ENCODE measurements at regions not wholly inside any gene's neighbourhood (a gene's known extent, or its start where the extent isn't known, plus 50 kb on each side); places are given as distances from the start of the nearest gene placed in this dataset.

DNA sequence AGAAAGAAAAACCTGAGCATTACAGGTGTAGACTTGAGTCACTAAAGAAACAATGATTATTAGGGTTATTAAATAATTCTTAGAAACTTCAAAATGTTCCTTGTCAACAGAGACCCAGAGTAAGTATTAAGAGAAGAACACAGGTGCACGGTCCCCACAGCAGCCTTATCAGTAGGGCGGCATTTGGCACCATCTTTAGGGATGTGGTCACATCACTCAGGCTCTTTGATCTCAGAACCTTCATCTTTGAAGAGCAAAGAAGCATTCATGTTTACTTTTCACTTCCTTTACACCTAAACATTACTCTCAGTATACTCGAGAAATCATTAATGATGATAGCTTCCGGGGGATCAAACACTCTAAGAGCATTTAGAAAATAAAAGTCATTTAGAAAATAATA is 928.7 kb downstream of the KCNJ2 start:
- H3K4me3 ChIP-seq (ENCODE audit: low read depth, low read length, poor library complexity, severe bottlenecking) = no peak overlapping the region
- H3K36me3 ChIP-seq (ENCODE audit: insufficient read depth, low read length, poor library complexity, severe bottlenecking) = no peaks in the 10 kb centered on the region
- POLR2A ChIA-PET (ENCODE audit: low non-redundant PET) = no interaction called here
- no peaks in the 10 kb centered on the region for H3K4me1 ChIP-seq (ENCODE audit: insufficient read depth, low read length, poor library complexity, severe bottlenecking)
- CTCF ChIA-PET = no interaction called here
- intact Hi-C loops (cut with micrococcal nuclease; ENCODE audit: unreplicated experiment) = no loop called here
- H3K27ac ChIP-seq (ENCODE audit: low read depth, low read length, poor library complexity, severe bottlenecking) = no peak overlapping the region
- DNase-seq (ENCODE audit: low spot score) = no peak
- TF ChIP-seq CTCF (conservative IDR thresholded peaks at IDR 0.05; ENCODE audit: low read depth, low read length) (no peak), EZH2 (IDR thresholded peaks at IDR 0.05; ENCODE audit: borderline replicate concordance, low read depth, low read length, poor library complexity, severe bottlenecking) (no peak)
- no peaks in the 10 kb centered on the region for H3K9me3 ChIP-seq (ENCODE audit: low read depth, low read length, poor library complexity, severe bottlenecking)
- no peaks in the 10 kb centered on the region for H3K27me3 ChIP-seq (replicated peaks; ENCODE audit: insufficient read depth, low read depth, low read length, poor library complexity)
- no TSS peak for BruUV-seq (replicated peaks)

DNA sequence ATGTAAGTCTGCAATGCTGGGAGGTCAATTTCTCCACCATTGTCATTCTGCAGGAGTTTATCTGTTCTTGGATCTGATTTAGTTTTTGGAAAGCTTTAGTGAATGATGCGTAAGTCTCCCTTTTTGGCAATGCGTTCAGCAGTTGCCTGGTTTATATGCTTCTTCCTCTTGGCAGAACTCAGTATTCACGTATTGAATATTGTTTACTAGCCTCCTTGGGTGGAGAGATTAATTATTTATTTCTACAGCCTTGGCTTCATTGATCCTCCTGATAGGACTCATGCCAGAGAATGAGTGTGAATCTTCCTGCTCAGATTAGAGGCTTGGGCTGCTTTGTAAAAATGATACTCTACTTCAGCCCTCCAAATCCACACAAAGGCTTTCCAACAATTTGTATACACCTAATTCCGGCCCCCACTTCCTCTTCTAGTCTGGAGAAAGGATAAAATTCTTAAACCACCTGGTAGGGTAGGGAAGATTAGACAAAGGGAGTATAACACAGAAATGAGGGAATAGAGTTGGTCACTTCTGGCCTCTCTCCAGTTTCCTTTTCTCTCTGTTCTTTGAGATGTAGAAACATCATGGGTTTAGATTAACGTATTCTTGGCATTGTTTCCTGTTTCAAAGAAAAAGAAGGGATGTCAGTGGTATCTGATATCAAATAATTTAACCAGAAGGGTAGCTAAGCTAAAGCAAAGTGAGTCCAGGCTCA is 929.8 kb downstream of the KCNJ2 start:
- Histone ChIP-seq H3K4me1 (ENCODE audit: insufficient read depth, low read length, poor library complexity, severe bottlenecking) (no peaks in the 10 kb centered on the region), H3K4me3 (ENCODE audit: low read depth, low read length, poor library complexity, severe bottlenecking) (no peak overlapping the region), H3K27ac (ENCODE audit: low read depth, low read length, poor library complexity, severe bottlenecking) (no peak overlapping the region), H3K36me3 (ENCODE audit: insufficient read depth, low read length, poor library complexity, severe bottlenecking) (no peaks in the 10 kb centered on the region), H3K27me3 (replicated peaks; ENCODE audit: insufficient read depth, low read depth, low read length, poor library complexity) (no peaks in the 10 kb centered on the region), H3K9me3 (ENCODE audit: low read depth, low read length, poor library complexity, severe bottlenecking) (no peaks in the 10 kb centered on the region)
- intact Hi-C loops (cut with micrococcal nuclease; ENCODE audit: unreplicated experiment) = no loop called here
- CTCF ChIA-PET = no interaction called here
- BruUV-seq (replicated peaks) = no TSS peak
- POLR2A ChIA-PET (ENCODE audit: low non-redundant PET) = no interaction called here
- TF ChIP-seq CTCF (conservative IDR thresholded peaks at IDR 0.05; ENCODE audit: low read depth, low read length) (no peak), EZH2 (IDR thresholded peaks at IDR 0.05; ENCODE audit: borderline replicate concordance, low read depth, low read length, poor library complexity, severe bottlenecking) (no peak)
- no peak for DNase-seq (ENCODE audit: low spot score)

DNA sequence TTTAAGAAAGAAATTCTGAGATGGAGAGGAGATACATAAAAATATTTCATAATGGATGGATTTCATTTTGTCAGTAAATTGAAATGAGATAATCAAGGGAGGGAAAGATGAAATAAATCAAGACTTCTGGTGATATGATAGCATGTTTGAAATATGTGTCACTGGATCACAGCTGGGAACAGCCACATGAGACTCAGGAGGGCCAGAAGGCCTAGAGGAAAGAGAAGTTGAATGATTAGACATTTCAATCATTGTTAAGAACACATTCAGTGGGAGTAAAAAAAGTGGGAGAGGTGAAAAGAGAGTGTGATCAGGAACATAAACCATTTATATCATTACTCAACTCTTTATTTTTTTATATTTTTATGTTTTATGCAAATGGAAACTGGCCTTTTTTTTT is 933.4 kb downstream of the KCNJ2 start:
- CTCF ChIA-PET = no interaction called here
- H3K9me3 ChIP-seq (ENCODE audit: low read depth, low read length, poor library complexity, severe bottlenecking) = no peaks in the 10 kb centered on the region
- intact Hi-C loops (cut with micrococcal nuclease; ENCODE audit: unreplicated experiment) = no loop called here

More for the DNA sequence above, 933.4 kb downstream of the KCNJ2 start:
- no peak overlapping the region for H3K4me3 ChIP-seq (ENCODE audit: low read depth, low read length, poor library complexity, severe bottlenecking)
- no TSS peak for BruUV-seq (replicated peaks)
- no peak overlapping the region for H3K27ac ChIP-seq (ENCODE audit: low read depth, low read length, poor library complexity, severe bottlenecking)
- no peaks in the 10 kb centered on the region for H3K36me3 ChIP-seq (ENCODE audit: insufficient read depth, low read length, poor library complexity, severe bottlenecking)
- POLR2A ChIA-PET (ENCODE audit: low non-redundant PET) = no interaction called here
- H3K27me3 ChIP-seq (replicated peaks; ENCODE audit: insufficient read depth, low read depth, low read length, poor library complexity) = no peaks in the 10 kb centered on the region
- DNase-seq (ENCODE audit: low spot score) = no peak
- no peaks in the 10 kb centered on the region for H3K4me1 ChIP-seq (ENCODE audit: insufficient read depth, low read length, poor library complexity, severe bottlenecking)
- TF ChIP-seq EZH2 (IDR thresholded peaks at IDR 0.05; ENCODE audit: borderline replicate concordance, low read depth, low read length, poor library complexity, severe bottlenecking) = no peak
- no peak for TF ChIP-seq CTCF (conservative IDR thresholded peaks at IDR 0.05; ENCODE audit: low read depth, low read length)
